ENCODE measurements at regions not wholly inside any gene's neighbourhood (a gene's known extent, or its start where the extent isn't known, plus 50 kb on each side); places are given as distances from the start of the nearest gene placed in this dataset.

DNA sequence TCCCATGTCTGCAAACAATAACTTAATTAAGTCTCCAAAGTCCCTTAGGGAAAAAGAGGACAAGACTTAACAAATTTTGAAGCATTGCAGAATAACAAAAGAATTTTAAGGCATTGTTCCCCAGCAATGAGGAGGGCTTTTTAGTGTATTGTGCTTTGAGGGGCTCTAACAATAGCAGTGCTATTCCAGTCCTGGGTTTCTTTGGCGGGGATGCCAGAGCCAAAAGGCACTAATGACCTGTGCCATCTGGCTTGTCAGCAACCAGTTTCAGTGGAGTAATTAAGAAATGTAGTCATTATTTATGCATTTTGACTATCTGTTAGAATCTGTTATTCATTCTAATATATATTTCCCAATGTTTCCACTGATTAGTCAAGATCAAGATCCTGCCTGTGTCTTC lies 575.4 kb downstream of the SPRY1 start:
- ChIA-PET CTCF (no interaction called here), POLR2A (no interaction called here)
- TF ChIP-seq CTCF (IDR thresholded peaks at IDR 0.05; ENCODE audit: insufficient read depth, low read length, missing control alignments) = no peak
- no peak for DNase-seq (ENCODE audit: low read depth, low spot score)
- H3K4me3 ChIP-seq (ENCODE audit: low read depth, low read length) = no peak overlapping the region

GRCh38 chr4:123974386-123975149 lies 578.0 kb downstream of the SPRY1 start:
- no peak for TF ChIP-seq CTCF (IDR thresholded peaks at IDR 0.05; ENCODE audit: insufficient read depth, low read length, missing control alignments)
- DNase-seq (ENCODE audit: low read depth, low spot score) = no peak
- ChIA-PET POLR2A (no interaction called here), CTCF (no interaction called here)
- no peak overlapping the region for H3K4me3 ChIP-seq (ENCODE audit: low read depth, low read length)

GRCh38 chr4:123976285-123976684 lies 579.7 kb downstream of the SPRY1 start:
- no peak overlapping the region for H3K4me3 ChIP-seq (ENCODE audit: low read depth, low read length)
- ChIA-PET CTCF (interaction anchor here (0.7 to 1.7 kb wide), 2 partner anchors 9 to 204 kb away, joined by 3 read pairs; no protein-coding TSS in a partner anchor), POLR2A (no interaction called here)
- no peak for TF ChIP-seq CTCF (IDR thresholded peaks at IDR 0.05; ENCODE audit: insufficient read depth, low read length, missing control alignments)
- no peak for DNase-seq (ENCODE audit: low read depth, low spot score)

DNA sequence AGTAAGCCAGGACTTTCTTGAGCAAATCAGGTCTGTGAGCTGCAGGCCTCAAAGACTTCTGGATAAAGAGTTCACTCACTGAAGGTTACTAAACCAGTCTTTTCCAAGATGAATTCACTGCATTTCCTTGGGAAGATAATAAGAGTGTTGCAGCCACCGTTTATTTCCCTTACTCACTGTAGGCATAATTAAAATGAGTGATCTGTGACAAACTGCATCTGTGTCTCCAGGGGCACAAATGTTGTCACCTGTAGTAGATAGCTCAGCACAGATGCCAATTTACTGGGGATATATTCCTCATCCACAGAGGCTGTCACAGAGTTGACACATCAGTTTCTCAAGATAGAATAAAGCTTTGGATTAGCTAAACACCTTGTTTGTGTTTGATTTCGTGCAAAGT lies 580.2 kb downstream of the SPRY1 start:
- no peak for TF ChIP-seq CTCF (IDR thresholded peaks at IDR 0.05; ENCODE audit: insufficient read depth, low read length, missing control alignments)
- DNase-seq (ENCODE audit: low read depth, low spot score) = no peak
- no peak overlapping the region for H3K4me3 ChIP-seq (ENCODE audit: low read depth, low read length)
- ChIA-PET POLR2A (no interaction called here), CTCF (interaction anchor here (1.1 to 1.7 kb wide), 2 partner anchors 10 to 15 kb away, joined by 3 read pairs; no protein-coding TSS in a partner anchor)

DNA sequence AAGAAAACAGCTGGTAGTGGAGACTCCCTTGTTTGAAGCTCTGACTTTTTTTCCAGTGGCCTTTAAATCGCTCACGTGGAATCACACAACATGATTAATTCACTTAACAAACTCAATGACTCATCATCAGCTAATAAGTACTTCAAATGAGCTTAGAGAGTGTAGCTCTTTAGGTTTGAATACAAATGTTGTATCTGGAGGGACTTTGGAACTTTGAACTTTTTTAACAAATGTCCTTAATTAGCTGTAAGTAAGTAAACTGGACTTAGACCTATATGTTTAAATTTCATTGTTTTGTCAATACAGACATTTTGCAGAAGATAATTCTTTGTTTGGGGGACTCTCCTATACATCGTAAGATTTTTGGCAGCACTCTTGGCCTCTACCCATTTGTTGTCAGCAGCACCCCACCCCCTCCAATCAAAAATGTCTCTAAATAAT lies 581.1 kb downstream of the SPRY1 start:
- CTCF ChIA-PET = interaction anchor here (1.0 to 1.7 kb wide), 3 partner anchors 11 to 67 kb away, joined by 3 to 4 read pairs (median 3); no protein-coding TSS in a partner anchor
- TF ChIP-seq CTCF (IDR thresholded peaks at IDR 0.05; ENCODE audit: insufficient read depth, low read length, missing control alignments) = no peak
- POLR2A ChIA-PET = no interaction called here
- no peak overlapping the region for H3K4me3 ChIP-seq (ENCODE audit: low read depth, low read length)
- no peak for DNase-seq (ENCODE audit: low read depth, low spot score)

GRCh38 chr4:123978637-123979036 lies 582.0 kb downstream of the SPRY1 start:
- H3K4me3 ChIP-seq (ENCODE audit: low read depth, low read length) = no peak overlapping the region
- no peak for TF ChIP-seq CTCF (IDR thresholded peaks at IDR 0.05; ENCODE audit: insufficient read depth, low read length, missing control alignments)
- DNase-seq (ENCODE audit: low read depth, low spot score) = no peak
- ChIA-PET POLR2A (no interaction called here), CTCF (no interaction called here)
